ENCODE measurements at regions not wholly inside any gene's neighbourhood (a gene's known extent, or its start where the extent isn't known, plus 50 kb on each side); places are given as distances from the start of the nearest gene placed in this dataset.

DNA sequence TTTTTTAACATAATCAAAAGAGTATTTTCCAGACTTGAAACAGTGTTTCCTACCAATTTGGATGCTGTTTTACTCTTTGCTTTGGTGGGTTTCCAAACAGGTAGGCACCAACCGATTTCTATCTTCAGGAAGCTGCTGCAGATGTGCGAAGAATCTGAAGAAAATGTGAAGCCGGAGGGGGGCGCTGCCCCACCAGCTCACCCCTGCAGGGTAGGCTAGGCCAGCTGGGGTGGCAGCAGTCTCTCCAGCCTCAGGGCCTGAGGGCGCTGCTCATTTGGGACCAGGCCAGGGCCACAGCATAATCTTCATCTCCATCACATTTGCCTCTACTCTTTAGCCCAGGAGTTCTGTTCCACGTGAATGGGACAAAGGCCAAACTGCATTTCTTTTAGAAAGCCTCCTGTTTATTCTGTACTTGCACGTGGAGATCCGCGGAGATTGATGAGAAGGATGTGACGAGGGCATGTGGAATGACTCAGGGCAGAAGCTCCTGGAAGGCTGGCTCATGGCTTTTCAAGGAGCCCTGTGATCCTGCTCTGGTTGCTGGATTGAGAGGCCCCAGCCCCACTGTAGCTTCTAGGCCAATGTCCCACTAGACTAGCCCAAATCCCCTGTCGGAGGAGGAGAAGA lies 84.2 kb upstream of the FAM136A start:
- CTCF ChIA-PET = no interaction called here
- TF ChIP-seq, protein P1, sequence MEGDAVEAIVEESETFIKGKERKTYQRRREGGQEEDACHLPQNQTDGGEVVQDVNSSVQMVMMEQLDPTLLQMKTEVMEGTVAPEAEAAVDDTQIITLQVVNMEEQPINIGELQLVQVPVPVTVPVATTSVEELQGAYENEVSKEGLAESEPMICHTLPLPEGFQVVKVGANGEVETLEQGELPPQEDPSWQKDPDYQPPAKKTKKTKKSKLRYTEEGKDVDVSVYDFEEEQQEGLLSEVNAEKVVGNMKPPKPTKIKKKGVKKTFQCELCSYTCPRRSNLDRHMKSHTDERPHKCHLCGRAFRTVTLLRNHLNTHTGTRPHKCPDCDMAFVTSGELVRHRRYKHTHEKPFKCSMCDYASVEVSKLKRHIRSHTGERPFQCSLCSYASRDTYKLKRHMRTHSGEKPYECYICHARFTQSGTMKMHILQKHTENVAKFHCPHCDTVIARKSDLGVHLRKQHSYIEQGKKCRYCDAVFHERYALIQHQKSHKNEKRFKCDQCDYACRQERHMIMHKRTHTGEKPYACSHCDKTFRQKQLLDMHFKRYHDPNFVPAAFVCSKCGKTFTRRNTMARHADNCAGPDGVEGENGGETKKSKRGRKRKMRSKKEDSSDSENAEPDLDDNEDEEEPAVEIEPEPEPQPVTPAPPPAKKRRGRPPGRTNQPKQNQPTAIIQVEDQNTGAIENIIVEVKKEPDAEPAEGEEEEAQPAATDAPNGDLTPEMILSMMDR (conservative IDR thresholded peaks at IDR 0.05; ENCODE audit: low read depth) = no peak
- POLR2A ChIA-PET (ENCODE audit: low non-redundant PET) = interaction anchor here (0.6 kb wide), 1 partner anchor 10 kb away, joined by 9 read pairs; no protein-coding TSS in a partner anchor
- H3K27ac ChIP-seq = no peak overlapping the region
- DNase-seq (ENCODE audit: low spot score) = no peak

DNA sequence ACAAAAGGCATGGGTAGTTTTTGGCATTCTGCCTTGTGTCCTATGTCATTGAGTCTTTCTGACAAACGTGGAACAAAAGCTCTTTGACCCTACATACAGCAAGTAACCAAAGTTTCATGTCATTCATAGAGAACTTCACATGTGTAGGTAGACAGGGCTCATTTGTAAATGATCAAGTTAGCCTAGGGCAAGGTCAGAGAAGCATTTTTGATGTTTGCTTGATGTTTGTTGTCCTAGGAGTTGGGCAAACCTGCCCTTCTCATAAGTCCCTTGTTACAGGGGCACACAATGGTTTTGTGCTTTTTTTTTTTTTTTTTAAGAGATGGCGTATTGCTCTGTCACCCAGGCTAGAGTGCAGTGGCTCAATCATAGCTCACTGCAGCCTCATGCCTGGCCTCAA lies 83.3 kb upstream of the FAM136A start:
- no peak overlapping the region for H3K27ac ChIP-seq
- TF ChIP-seq, protein P1 (conservative IDR thresholded peaks at IDR 0.05; ENCODE audit: low read depth) = no peak
- POLR2A ChIA-PET (ENCODE audit: low non-redundant PET) = interaction anchor here (0.7 kb wide), 1 partner anchor 141 kb away, joined by 4 read pairs; no protein-coding TSS in a partner anchor
- no peak for DNase-seq (ENCODE audit: low spot score)
- CTCF ChIA-PET = interaction anchor here (0.7 kb wide), 1 partner anchor 79 kb away, joined by 4 read pairs; no protein-coding TSS in a partner anchor

DNA sequence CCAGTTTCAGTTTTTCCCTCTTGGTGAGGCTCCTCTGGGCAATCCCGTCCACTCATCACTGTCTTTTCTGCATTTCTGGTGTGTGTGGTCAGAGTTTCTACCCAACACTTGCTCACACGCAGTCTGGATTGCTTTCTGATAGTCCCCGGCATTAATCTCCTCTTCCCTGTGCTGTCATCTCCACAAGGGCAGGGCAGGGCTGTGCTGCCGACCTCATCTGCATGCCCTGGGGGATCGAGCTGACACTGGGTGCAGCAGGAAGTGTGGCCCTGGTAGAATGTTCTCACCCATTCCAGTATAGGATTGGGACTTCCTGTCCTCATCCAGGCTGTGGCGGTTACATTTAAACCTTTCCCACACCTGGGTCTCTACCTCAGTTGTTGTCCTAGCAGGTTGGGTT lies 80.0 kb upstream of the FAM136A start:
- peak overlapping the region; percentile 65 for H3K27ac ChIP-seq
- ChIA-PET CTCF (no interaction called here), POLR2A (ENCODE audit: low non-redundant PET) (no interaction called here)
- TF ChIP-seq, protein P1 (conservative IDR thresholded peaks at IDR 0.05; ENCODE audit: low read depth) = no peak
- peak; percentile 51 for DNase-seq (ENCODE audit: low spot score)

DNA sequence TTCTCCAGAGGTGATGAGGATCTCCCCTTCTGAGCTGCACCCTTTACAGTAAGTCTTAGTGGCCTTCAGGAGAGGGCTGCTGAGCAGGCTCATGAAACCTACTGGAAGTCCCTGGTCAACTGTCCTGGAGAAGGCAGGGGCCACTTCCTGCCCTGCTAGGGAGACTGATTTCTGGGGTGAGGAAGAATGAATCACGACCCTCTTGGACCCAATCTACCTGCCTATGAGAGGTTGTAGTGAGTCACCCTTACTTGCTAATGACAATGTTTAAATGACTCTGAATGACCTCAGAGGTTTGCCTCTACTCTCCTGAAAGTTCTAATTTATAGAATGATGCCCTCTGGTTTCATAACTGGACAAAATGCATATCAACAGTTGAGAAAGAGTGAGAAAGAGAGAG lies 79.4 kb upstream of the FAM136A start:
- CTCF ChIA-PET = no interaction called here
- no peak overlapping the region for H3K27ac ChIP-seq
- POLR2A ChIA-PET (ENCODE audit: low non-redundant PET) = no interaction called here
- DNase-seq (ENCODE audit: low spot score) = peak; percentile 37
- TF ChIP-seq, protein P1 (conservative IDR thresholded peaks at IDR 0.05; ENCODE audit: low read depth) = no peak

DNA sequence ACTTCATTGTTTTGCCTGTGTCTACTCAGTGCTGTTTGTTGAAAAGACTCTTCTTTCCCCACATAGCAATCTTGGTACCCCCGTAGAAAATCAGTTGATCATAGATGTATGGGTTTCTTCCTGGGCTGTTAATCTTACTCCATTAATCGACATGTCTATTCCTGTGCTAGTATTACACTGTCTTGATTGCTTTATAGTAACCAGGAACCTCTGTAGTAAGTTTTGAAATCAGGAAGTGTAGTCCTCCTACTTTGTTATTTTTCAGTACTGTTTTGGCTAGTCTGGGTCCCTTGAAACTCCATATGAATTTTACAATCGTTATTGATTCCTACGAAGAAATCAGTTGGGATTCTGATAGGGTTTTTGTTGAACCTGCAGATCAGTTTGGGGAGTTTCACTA lies 78.8 kb upstream of the FAM136A start:
- ChIA-PET CTCF (no interaction called here), POLR2A (ENCODE audit: low non-redundant PET) (no interaction called here)
- no peak for DNase-seq (ENCODE audit: low spot score)
- TF ChIP-seq, protein P1 (conservative IDR thresholded peaks at IDR 0.05; ENCODE audit: low read depth) = no peak
- no peak overlapping the region for H3K27ac ChIP-seq

DNA sequence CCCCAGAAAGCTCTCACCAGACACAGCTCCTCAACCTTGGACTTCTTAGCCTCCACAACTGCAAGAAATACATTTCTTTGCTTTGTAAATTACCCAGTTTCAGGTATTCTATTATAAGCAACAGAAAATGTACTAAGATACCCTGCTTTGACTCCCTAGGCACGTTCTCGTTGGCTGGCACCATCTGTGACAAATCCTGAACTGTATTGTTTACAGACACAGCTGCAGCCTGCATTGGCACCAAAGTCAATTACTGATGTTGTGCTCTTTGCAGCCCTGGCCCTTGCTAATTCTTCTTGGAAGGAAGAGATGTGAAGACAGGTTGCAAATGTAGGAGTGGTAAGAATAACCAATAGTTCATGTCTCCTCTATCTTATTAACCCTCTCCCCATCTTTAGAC lies 72.7 kb upstream of the FAM136A start:
- TF ChIP-seq, protein P1 (conservative IDR thresholded peaks at IDR 0.05; ENCODE audit: low read depth) = no peak
- H3K27ac ChIP-seq = no peak overlapping the region
- no peak for DNase-seq (ENCODE audit: low spot score)
- POLR2A ChIA-PET (ENCODE audit: low non-redundant PET) = no interaction called here
- CTCF ChIA-PET = interaction anchor here (1.0 kb wide), 1 partner anchor 20 kb away, joined by 4 read pairs; no protein-coding TSS in a partner anchor
